Epithelial cell of esophagus (primary cell): ENCODE measurements at regions not wholly inside any gene's neighbourhood (a gene's known extent, or its start where the extent isn't known, plus 50 kb on each side); places are given as distances from the start of the nearest gene placed in this dataset.

Experiments
- DNase-seq: peaks from one replicate; pipeline ENCODE4 v3.0.0; 2010; ENCODE audit warnings: low read depth
- H3K4me3 ChIP-seq: 2 replicates; pipeline ENCODE4 v1.5.1; 2011; ENCODE audit warnings: mild to moderate bottlenecking, low read length, control low read depth
- TF ChIP-seq, protein P1 (sequence below): IDR thresholded peaks from 2 replicates; pipeline ENCODE4 v1.5.1; 2011; ENCODE audit warnings: low read depth, mild to moderate bottlenecking, low read length, control low read depth, inconsistent platforms; ENCODE audit not compliant: insufficient read depth; ENCODE audit errors: missing control alignments

DNA sequence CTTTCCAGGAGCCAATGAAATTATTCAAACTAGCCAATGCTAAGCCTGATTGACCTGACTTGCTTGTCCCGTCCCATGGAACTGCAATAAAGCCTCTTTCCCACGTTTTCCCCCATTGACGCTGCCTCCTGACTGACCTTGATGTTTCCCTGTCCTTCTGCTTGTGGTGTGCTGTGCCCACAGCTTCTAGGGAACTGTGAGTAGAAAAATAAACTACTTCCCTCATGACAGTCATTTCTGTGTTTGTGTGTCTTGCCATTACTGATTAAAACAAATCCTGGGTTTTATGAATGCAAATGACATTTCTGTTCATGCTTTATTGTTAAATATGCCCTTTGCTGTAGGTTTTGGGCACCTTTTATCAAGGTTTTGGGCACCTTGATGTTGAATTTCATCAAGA, 91.3 kb upstream of the ABI1 start:
- TF ChIP-seq, protein P1, sequence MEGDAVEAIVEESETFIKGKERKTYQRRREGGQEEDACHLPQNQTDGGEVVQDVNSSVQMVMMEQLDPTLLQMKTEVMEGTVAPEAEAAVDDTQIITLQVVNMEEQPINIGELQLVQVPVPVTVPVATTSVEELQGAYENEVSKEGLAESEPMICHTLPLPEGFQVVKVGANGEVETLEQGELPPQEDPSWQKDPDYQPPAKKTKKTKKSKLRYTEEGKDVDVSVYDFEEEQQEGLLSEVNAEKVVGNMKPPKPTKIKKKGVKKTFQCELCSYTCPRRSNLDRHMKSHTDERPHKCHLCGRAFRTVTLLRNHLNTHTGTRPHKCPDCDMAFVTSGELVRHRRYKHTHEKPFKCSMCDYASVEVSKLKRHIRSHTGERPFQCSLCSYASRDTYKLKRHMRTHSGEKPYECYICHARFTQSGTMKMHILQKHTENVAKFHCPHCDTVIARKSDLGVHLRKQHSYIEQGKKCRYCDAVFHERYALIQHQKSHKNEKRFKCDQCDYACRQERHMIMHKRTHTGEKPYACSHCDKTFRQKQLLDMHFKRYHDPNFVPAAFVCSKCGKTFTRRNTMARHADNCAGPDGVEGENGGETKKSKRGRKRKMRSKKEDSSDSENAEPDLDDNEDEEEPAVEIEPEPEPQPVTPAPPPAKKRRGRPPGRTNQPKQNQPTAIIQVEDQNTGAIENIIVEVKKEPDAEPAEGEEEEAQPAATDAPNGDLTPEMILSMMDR, result no peak
- no peak overlapping the region for H3K4me3 ChIP-seq
- no peak for DNase-seq

DNA sequence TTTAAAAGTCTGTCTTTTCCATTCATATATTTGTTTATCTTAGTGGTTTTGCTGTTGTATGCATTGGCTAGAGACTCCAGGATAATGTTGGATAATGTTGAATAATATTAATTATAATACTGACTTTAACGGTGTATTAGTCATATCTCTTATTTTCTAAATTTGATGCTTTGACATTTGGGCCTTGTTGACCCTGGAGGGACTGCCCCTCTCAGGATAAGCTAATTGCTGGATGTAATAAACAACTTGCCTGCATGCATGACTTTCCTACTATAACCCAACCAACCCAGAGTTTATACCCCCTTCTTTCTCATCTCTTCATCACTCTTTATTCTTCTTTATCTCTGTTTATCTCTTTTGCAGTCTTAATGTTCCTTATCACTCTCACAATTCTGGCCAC, 90.9 kb upstream of the ABI1 start:
- DNase-seq, result no peak
- TF ChIP-seq, protein P1, result no peak
- H3K4me3 ChIP-seq, result no peak overlapping the region

DNA sequence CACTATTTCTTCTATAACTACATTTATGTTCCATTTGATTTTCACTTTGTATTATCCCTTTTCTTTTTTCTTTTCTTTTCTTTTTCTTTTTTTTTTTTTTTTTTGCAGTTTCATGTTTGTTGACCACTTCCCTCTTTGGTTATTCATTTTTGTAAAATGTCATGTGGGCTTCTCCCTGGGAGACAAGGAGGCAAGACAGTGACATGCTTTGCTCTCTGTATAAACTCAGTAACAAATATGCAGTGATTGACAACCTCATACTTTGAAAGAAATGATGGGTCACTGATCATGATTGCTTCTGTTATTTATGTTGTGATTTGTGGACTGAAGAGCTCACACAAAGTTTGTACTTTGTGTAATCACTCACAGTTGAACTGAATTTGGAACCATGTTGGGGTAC, 90.2 kb upstream of the ABI1 start:
- no peak overlapping the region for H3K4me3 ChIP-seq
- TF ChIP-seq, protein P1, result no peak
- DNase-seq, result no peak

GRCh38 chr10:26946102-26946811, 85.5 kb upstream of the ABI1 start:
- H3K4me3 ChIP-seq, result no peak overlapping the region
- TF ChIP-seq, protein P1, result no peak

DNA sequence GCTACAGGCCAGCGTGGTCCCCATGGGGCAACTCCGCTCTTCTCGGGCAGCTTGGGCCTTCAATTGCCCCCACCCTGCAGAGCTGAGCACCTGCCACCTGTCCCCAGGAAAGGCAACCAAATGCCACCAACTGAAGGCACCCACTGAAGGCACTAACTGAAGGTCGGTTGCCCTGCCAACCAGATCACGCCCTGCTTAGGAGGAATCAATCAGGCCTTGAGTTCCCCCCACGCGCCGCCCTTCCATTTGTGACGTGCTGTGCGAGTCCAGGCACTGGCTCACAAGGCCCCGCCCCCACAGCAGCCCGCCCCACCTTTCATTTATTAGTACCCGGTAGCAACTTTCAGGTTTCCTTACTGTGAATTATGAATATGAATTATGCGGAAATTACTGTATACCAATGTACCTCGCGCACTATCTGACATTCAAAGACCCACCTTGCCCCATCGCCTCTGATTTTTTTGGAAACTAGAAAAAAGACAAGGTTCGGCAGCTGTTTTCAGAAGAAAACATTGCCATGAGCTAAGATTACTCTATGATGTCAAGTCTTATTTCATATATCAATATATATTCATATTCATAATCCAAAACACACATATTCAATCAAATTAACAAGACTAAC, 83.6 kb upstream of the ABI1 start:
- no peak for DNase-seq
- no peak overlapping the region for H3K4me3 ChIP-seq
- TF ChIP-seq, protein P1, result no peak

More at GRCh38 chr10:26946102-26946811, 85.5 kb upstream of the ABI1 start:
- DNase-seq, result peak; percentile 86

DNA sequence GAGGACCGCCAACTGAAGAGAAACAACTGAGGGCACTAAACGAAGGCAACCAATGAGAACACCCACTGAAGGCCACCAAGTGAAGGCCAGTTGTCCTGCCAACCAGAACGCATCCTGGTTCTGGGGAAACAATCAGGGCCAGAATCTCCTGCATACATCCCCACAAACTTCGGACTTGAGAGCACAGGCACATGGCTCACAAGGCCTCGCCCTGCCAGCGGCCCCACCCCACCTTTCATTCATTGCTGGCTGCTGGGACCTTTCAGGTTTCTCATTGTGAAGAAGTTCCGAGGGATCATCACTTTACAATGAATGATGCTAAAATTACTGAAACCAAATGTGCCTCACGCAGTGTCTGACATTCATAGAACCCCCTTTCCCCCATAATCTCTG, 79.2 kb upstream of the ABI1 start:
- no peak overlapping the region for H3K4me3 ChIP-seq
- no peak for DNase-seq
- TF ChIP-seq, protein P1, result no peak
